Stimulated activated CD4-positive, alpha-beta T cell treated with anti-CD3 and anti-CD28 coated beads, Interleukin-2, amount 100 ng/mL, for 48 hours (primary cell): ENCODE measurements at regions not wholly inside any gene's neighbourhood (a gene's known extent, or its start where the extent isn't known, plus 50 kb on each side); places are given as distances from the start of the nearest gene placed in this dataset.
"Not testable (repeated sequence)": the region's sequence is repeated elsewhere in the genome, so short reads cannot be mapped to it uniquely, and the experiment has no call there.

Source experiments
- DNase-seq, 2 donors: peaks; one replicate each; pipeline ENCODE4 v3.0.0-alpha.2; 2020

DNA sequence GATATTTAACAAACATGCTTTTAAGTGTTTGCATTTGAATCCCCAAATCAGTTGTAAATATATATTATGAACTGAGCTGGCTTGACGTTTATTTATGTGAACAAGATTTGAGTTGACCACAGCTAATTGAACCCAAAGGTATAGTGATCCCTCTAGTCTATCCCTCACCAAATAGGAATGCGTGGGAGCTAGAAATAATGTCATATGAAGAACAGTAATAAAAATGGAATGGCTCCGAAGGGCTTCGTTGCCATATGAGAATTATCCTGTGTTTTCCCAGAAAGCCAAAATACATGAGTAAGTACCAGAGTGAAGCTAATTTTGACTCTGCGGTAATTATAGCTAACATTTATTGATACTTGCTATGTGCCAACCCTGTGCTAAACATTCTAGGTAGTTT lies 142.7 kb downstream of the ADCYAP1 start:
- DNase-seq: no peak

DNA sequence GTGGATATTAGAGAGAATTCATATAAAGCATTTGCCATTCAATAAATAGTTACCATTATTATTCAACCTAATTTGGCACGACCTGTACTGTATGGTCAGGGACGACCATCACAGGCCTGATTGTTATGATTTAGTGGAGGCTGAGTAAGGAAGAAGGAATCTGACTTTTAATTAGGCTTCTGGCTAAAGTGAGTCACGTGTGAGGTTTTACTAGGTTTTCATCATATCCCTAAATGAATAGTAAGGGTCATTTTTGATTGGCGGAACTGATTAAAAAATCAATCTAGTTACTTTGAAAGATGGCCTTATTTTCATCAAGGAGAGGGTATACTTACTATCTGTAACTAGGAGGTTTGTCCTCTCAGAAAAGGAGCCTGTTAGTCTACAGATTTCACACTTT lies 143.4 kb downstream of the ADCYAP1 start:
- no peak for DNase-seq

GRCh38 chr18:1049173-1049572 lies 144.5 kb downstream of the ADCYAP1 start:
- DNase-seq: no peak

DNA sequence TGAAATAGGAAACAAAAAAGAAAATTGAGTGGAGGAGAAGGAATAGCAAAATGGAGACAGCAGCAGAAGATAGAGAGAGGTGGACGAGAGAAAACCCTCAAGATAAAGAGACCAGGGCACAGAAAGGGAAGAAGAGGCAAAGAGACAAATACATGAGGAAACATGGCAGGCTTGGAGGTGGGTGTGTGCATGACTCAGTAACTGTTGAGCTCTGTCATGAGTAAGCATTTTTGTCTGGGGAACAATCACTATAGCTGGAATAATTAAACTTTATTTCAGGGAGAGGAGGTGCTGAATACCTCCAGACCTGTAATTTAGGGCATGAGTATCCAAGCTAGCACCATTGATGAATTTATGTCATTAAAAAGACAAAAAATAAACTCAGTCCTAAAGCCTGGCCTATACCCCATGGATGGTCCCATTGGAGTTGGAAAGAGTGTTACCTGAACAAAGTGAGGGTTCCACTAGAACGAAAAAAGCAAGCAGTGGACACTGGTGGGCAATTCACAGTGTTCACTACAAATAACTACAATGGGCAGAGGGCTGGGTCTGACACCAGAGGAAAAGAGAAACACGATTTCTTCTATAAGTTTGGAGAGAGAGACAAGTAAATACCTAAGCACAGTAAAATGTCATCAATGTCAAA lies 145.5 kb downstream of the ADCYAP1 start:
- no peak for DNase-seq

DNA sequence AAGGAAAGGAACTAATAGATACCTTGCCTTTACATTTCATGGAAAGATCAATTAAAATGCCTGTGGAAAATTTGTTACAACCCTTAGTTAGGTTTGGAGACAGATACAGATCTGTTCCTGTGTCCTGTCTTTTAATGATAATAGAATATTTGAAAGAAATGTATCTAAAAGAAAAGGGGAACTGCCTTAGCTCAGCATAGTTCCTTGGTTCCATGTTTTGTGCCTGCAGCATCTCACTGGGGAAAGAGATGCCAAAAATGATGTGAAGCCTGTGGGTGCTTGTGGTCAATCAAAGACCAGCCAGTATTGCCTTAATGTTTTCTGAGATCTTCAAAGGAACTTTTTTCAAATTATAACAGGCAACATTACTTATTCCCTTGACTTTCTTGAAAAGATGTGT lies 147.6 kb downstream of the ADCYAP1 start:
- no peak for DNase-seq

DNA sequence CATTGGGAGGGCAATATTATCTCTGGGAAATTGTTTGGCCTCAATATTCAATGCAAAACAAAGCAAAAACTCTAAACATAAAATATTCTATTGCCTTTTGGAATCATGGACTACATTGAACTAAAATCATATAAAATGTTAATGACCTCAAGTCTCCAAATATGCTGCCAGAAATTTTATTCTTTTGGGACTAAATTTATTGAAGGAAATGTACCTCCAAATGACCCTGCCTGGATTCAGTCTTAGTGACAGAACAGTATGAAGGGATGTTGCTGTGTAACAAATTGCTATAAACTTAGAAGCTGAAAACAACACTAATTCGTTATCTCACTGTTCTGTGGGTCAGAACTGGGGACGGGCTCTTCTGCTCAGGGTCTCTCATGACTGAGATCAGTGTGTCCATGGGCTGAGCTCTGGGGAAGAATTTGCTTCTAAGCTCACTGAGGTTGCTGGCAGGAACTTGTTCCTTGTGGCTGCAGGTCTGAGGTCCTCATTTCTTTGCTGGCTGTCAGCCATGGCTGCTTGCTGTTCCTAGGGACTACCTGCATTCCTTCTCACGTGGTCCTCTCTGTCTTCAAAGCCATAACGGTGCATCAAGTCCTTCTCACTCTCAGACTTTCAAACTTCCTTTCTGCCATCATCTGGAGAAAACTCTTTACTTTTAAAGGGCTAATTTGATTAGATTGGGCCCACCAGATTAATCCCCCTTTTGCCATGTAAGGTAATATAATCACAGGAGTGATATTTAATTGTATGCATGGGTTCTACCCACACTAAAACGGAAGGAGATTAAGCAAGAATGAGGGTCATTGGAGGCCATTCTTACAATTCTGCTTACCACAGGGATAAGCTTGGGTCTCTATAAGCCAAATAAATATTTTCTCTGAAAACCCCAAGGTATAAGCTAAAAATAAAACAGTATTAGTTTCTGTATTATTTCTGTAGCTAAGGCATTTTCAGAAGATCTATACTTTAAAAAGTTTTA lies 149.0 kb downstream of the ADCYAP1 start:
- no peak for DNase-seq

DNA sequence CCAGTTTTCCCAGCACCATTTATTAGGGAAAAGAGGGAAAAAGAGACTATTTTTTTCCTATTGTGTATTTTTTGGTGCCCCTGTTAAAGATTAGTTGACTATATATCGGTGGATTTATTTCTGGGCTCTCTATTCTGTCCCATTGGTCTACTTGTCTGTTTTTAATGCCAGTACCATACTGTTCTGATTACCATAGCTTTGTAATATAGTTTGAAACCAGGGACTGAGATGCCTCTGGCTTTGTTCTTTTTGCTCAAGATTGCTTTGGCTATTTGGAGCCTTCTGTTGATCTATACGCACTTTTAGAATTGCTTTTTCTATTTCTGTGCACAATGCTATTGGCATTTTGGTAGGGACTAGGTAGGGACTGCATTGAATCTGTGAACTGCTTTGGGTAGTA lies 151.7 kb downstream of the ADCYAP1 start:
- no peak for DNase-seq

DNA sequence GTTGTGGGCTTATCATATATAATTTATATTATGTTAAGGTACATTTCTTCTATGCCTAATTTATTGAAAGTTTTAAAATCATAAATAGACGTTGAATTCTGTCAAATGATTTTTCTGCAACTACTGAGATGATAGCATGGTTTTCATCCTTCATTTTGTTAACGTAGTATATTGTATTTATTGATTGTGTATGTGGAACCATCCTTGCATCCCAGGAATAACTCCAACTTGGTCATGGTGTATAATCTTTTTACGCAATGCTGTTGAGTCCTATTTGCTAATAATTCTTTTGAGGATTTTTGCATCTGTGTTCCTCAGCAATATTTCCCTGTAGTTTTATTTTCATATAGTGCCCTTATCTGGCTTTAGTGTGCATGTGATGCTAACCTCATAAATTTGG lies 152.7 kb downstream of the ADCYAP1 start:
- no peak for DNase-seq

DNA sequence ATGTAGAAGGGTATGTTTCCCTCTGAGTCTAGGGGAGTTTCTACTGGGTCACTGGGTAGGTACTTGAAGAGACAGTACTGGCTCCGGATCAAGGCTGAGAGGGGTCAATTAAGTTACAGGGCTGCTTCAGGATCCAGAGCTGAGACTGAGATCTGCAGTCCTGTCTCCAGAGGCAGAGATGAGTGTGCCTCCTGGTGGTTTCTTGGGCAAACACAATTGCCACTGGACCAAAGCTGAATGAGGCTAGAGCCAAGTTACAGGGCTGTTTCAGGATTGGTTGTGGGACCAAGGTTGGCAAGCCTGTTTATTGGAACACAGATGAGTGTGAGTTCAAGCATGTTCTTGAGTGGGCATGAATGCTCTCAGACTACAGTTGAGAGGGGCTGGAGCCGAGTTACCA lies 157.9 kb downstream of the ADCYAP1 start:
- DNase-seq: no peak

GRCh38 chr18:1075322-1075721 lies 170.7 kb downstream of the ADCYAP1 start:
- no peak for DNase-seq

GRCh38 chr18:1075876-1076275 lies 171.2 kb downstream of the ADCYAP1 start:
- DNase-seq: no peak

DNA sequence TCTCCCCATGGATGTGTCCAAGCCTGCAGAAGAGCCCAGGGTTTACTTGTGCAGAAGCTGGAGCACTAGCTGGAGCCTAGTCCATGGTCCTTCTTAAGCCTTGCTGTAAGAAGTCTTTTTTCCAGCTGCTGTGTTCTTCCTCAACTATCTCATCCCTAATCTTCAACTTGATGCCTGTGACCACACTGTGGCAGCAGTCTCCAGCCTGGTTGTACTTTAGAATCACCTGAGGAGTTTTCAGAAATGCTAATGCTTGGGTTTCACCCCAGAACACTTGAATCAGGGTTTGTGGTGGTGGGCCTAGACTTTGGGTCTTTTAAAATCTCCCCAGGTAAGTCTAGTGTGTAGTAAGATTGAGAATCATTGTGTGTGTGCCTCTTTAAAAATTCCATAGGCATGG lies 173.6 kb downstream of the ADCYAP1 start:
- DNase-seq: no peak

- not testable (repeated sequence) for DNase-seq
Observed at GRCh38 chr18:1083675-1084074, 179.0 kb downstream of the ADCYAP1 start.

GRCh38 chr18:1090758-1091157 lies 186.1 kb downstream of the ADCYAP1 start:
- DNase-seq: no peak

DNA sequence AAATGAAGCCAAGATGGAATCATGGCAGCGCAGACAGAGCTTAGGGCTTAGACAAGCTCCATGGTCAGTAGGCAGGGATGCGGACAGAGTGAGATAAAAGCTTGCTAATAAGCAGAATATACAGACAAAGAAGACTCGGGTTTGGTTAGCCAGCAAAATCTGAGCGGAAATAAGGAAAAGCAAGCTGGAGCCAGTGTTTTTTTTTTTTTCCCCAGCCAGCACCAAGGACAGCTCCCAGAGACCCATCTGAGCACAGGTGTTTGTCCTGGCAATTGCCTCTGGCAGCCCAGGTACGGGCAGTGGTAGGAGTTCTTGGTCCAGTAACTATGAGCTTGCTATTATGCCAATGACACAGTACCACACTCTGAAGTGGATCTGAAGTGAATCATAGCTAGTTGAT lies 187.6 kb downstream of the ADCYAP1 start:
- DNase-seq: no peak

DNA sequence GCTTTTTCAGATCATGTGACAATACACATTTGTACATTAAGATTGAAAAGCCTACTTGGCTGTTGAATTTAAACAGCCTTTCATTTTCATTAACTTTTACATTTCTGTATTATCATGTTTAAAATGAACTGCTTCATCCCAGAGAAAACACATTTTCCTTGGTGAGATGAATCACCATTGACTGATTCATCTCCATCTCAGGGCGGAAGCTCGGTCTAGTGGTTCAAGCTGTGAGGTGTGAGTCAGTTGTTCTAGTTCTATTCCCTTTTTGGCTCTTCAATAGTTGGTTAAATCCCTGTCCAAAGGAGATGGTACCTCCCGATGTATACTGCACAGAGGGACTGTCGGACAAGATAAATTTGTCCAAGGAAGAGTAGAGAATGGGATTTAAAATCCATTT lies 189.7 kb downstream of the ADCYAP1 start:
- no peak for DNase-seq

GRCh38 chr18:1097991-1098735 lies 193.5 kb downstream of the ADCYAP1 start:
- not testable (repeated sequence) for DNase-seq

DNA sequence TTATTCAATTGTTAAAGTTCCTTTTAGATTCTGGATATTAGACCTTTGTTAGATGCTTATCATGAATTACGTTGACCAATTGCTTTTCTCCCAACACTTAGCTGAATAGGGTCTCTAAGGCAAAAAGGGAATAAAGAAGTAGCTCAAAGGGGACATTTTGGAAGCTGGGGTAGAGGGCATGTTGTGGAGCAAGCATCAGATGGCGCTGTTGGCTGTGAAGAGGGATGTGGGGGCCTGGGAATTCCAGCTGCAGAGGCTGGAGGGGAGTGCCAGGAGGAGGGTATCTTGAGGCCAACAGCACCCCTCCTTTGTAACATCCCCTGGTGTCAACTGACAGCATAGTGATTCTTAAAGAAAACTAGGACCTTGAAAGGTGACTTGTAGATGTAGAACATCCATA lies 198.2 kb downstream of the ADCYAP1 start:
- no peak for DNase-seq

GRCh38 chr18:1103537-1103936 lies 198.9 kb downstream of the ADCYAP1 start:
- DNase-seq: no peak

GRCh38 chr18:1104181-1104881 lies 199.7 kb downstream of the ADCYAP1 start:
- DNase-seq: no peak

DNA sequence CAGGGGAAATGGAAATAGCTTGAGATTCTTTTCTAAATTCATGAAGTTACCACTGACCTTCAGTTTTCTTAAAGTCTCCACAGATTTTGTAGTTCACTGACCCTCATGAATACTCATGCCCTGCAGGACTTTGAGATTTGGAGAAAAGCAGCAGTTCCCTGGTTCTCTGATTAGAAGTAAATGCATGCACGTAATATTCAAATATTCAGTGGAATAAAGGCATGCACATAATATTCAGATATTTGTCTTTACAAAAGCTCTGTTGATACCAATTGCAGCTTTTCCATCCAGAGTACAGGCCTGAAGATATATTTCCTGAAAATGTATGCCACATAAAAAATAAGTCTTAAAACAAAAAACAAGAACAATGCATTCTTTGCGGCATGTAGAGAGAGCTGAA lies 219.8 kb downstream of the ADCYAP1 start:
- DNase-seq: no peak

DNA sequence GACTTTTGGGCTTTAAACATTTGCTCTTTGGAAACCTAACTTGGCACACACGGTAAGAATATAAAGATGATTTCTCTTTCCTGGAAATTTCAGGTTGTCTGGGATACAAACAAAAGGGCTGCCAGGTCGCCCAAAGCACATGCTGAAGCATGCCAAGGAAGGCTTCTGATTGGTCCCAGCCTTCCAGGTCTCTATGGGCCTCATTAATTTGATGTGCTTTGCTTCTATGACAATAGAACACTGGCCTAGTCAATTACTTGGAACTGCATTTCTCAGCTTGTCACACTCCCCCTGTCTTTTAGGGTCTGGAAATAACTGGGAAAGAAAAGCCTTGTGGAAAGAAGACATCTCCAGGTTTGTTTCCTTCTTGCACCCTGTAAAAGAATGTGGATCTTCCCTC lies 228.9 kb downstream of the ADCYAP1 start:
- no peak for DNase-seq

DNA sequence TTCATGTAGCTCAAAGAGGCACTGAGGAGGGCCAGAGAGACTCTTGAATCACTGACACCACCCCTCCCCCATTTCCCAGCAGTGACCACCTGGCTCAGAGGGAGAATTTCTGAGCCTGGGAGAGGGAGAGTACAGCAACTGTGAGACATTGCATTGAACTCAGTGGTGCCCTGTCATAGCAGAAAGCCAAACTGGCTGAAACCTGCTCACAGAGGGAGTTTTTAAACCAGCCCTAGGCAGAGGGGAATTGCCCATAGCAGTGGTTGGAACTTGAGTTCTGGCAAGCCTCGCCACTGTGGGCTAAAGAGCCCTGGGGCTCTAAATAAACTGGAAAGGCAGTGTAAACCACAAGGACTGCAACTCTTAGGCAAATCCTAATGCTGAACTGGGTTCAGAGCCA lies 243.1 kb downstream of the ADCYAP1 start:
- no peak for DNase-seq
